SK-N-SH treated with all-trans-retinoic acid at 6 μM for 48 hours (cell line): ENCODE measurements at regions not wholly inside any gene's neighbourhood (a gene's known extent, or its start where the extent isn't known, plus 50 kb on each side); places are given as distances from the start of the nearest gene placed in this dataset.

Source experiments
- ARNTL ChIP-seq: fragments of 450-650 bp; formaldehyde crosslinking; IDR thresholded peaks from 2 replicates; pipeline ENCODE4 v1.5.0; 2020; ENCODE audit warnings: low read depth, mild to moderate bottlenecking, moderate library complexity, borderline replicate concordance
- ESRRG ChIP-seq: fragments of 250-450 bp; sonication (Bioruptor Pico); IDR thresholded peaks from 2 replicates; pipeline ENCODE4 v1.6.1; 2021; ENCODE audit warnings: mild to moderate bottlenecking
- ISL1 ChIP-seq: fragments of 250-450 bp; sonication (Bioruptor Pico); IDR thresholded peaks from 2 replicates; pipeline ENCODE4 v2.1.2; 2022; ENCODE audit warnings: mild to moderate bottlenecking, moderate library complexity
- PATZ1 ChIP-seq: fragments of 250-450 bp; sonication (Bioruptor Pico); IDR thresholded peaks from 2 replicates; pipeline ENCODE4 v1.8.0; 2020; ENCODE audit warnings: mild to moderate bottlenecking, moderate library complexity, borderline replicate concordance
- PPARA ChIP-seq: fragments of 250-450 bp; sonication (Bioruptor Pico); IDR thresholded peaks from 2 replicates; pipeline ENCODE4 v1.5.0; 2020; ENCODE audit warnings: mild to moderate bottlenecking, borderline replicate concordance
- RARB ChIP-seq: fragments of 250-450 bp; sonication (Bioruptor Pico); IDR thresholded peaks from 2 replicates; pipeline ENCODE4 v1.8.0; 2021; ENCODE audit warnings: mild to moderate bottlenecking, moderate library complexity
- TCF4 ChIP-seq: fragments of 250-450 bp; sonication (Bioruptor Pico); IDR thresholded peaks from 2 replicates; pipeline ENCODE4 v1.8.0; 2021; ENCODE audit warnings: mild to moderate bottlenecking, moderate library complexity, borderline replicate concordance
- TOX ChIP-seq: fragments of 250-450 bp; sonication (Bioruptor Pico); IDR thresholded peaks from 2 replicates; pipeline ENCODE4 v1.8.0; 2021; ENCODE audit warnings: mild to moderate bottlenecking, moderate library complexity, borderline replicate concordance
- TSHZ2 ChIP-seq: fragments of 250-450 bp; sonication (Bioruptor Pico); IDR thresholded peaks from 2 replicates; pipeline ENCODE4 v1.5.0; 2020; ENCODE audit warnings: mild to moderate bottlenecking, moderate library complexity
- ZC3H10 ChIP-seq: fragments of 250-450 bp; sonication (Bioruptor Pico); IDR thresholded peaks from 2 replicates; pipeline ENCODE4 v1.5.1; 2021; ENCODE audit warnings: mild to moderate bottlenecking, moderate library complexity
- ZFP30 ChIP-seq: fragments of 450-650 bp; formaldehyde crosslinking; IDR thresholded peaks from 2 replicates; pipeline ENCODE4 v1.5.0; 2022; ENCODE audit warnings: mild to moderate bottlenecking, moderate library complexity
- ZNF70 ChIP-seq: fragments of 450-650 bp; formaldehyde crosslinking; IDR thresholded peaks from 2 replicates; pipeline ENCODE4 v1.5.0; 2020; ENCODE audit warnings: mild to moderate bottlenecking, moderate library complexity
- ZNF8 ChIP-seq: fragments of 450-650 bp; formaldehyde crosslinking; IDR thresholded peaks from 2 replicates; pipeline ENCODE4 v1.5.0; 2020; ENCODE audit warnings: mild to moderate bottlenecking, moderate library complexity

DNA sequence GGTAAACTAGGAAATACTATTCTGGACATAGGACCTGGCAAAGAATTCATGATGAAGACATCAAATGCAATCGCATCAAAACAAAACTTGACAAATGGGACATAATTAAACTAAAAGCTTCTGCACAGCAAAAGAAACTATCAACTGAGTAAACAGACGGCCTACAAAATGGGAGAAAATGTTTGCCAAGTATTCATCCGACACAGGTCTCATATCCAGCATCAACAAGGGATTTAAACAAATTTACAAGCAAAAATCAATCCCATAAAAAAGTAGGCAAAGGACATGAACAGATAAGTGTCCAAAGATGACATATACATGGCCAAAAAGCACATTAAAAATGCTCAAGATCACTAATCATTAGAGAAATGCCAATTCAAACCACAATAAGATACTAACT is 1088.9 kb downstream of the NAALADL2 start:
- TF ChIP-seq ZFP30 (CRISPR knock-in tag) (no peak), PPARA (CRISPR knock-in tag) (no peak), ESRRG (CRISPR knock-in tag) (no peak), PATZ1 (CRISPR knock-in tag) (no peak), ARNTL (CRISPR knock-in tag) (no peak), ZNF8 (CRISPR knock-in tag) (no peak), TCF4 (CRISPR knock-in tag) (no peak), TOX (no peak), ZC3H10 (CRISPR knock-in tag) (no peak), ISL1 (no peak), RARB (CRISPR knock-in tag) (no peak), TSHZ2 (CRISPR knock-in tag) (no peak), ZNF70 (CRISPR knock-in tag) (no peak)
